MCF 10A (cell line): ENCODE measurements at regions not wholly inside any gene's neighbourhood (a gene's known extent, or its start where the extent isn't known, plus 50 kb on each side); places are given as distances from the start of the nearest gene placed in this dataset.

Source experiments
- BruUV-seq: library from RNA; stranded (reverse); fragments of 400-500 nt; replicated peaks from 2 replicates; lab custom pipeline; 2021; lab: Mats Ljungman, UMichigan
- CTCF ChIA-PET: fragments of 300-600 bp; sonication (Branson Sonifier 250); formaldehyde crosslinking; extraction: SDS; loops from one replicate; lab custom pipeline; 2021; ENCODE audit warnings: antibody characterized with exemption, inconsistent platforms; lab: Yijun Ruan, JAX
- POLR2A ChIA-PET: fragments of 300-600, 350-650 bp; sonication (Branson Sonifier 250); formaldehyde crosslinking; extraction: SDS; loops from one replicate; lab custom pipeline; 2020; ENCODE audit warnings: antibody characterized with exemption, inconsistent platforms; lab: Yijun Ruan, JAX
- DNase-seq: peaks from one replicate; pipeline ENCODE4 v3.0.0-alpha.2; 2018; ENCODE audit not compliant: unreplicated experiment
- H3K27ac Mint-ChIP-seq: one replicate; pipeline ENCODE4 v1.8.0; 2022; ENCODE audit warnings: mild to moderate bottlenecking, low read depth, mixed read lengths; ENCODE audit not compliant: unreplicated experiment
- H3K27me3 Mint-ChIP-seq: one replicate; pipeline ENCODE4 v1.8.0; 2022; ENCODE audit warnings: mixed read lengths; ENCODE audit not compliant: insufficient read depth, unreplicated experiment
- H3K36me3 Mint-ChIP-seq: one replicate; pipeline ENCODE4 v1.8.0; 2022; ENCODE audit warnings: mild to moderate bottlenecking, moderate library complexity, mixed read lengths; ENCODE audit not compliant: insufficient read depth, unreplicated experiment
- H3K4me1 Mint-ChIP-seq: one replicate; pipeline ENCODE4 v1.8.0; 2022; ENCODE audit warnings: mixed read lengths; ENCODE audit not compliant: insufficient read depth, unreplicated experiment
- H3K4me3 Mint-ChIP-seq: one replicate; pipeline ENCODE4 v1.8.0; 2022; ENCODE audit warnings: mild to moderate bottlenecking, moderate library complexity, mixed read lengths; ENCODE audit not compliant: unreplicated experiment
- H3K9me3 Mint-ChIP-seq: one replicate; pipeline ENCODE4 v1.8.0; 2022; ENCODE audit warnings: mixed read lengths; ENCODE audit not compliant: unreplicated experiment
- intact Hi-C: fragments of 100-400 bp; cut with micrococcal nuclease; formaldehyde crosslinking; loops from 2 replicates; pipeline ENCODE4 v1.14.1; 2022
- TF ChIP-seq, protein P1 (sequence below): fragments of 200-600 bp; IDR thresholded peaks from one replicate; pipeline ENCODE4 v1.8.0; 2022; ENCODE audit warnings: antibody characterized with exemption, mild to moderate bottlenecking; ENCODE audit not compliant: unreplicated experiment

DNA sequence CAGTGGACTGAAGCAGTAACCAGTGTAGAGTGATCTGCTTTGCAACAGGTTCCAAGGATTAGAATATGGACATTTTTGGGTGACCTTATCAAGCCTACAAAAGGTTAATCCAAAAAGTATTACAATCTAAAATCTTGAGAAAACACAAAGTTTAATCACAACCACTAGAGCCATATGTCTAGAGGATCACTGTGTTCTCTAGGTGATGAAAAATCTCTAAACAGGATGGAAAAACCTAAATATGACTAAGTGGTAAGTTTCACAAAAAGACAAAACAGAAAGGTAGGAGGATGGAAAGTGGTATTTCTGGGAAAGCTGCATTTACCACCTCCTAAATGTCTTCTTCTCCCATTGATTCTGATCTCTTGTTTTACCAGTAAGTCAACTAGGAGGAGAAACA, 411.1 kb upstream of the CXADR start:
- peaks cover 8% of the 10 kb centered on the region for H3K9me3 Mint-ChIP-seq
- peaks cover 10% of the 10 kb centered on the region for H3K4me1 Mint-ChIP-seq
- TF ChIP-seq, protein P1, sequence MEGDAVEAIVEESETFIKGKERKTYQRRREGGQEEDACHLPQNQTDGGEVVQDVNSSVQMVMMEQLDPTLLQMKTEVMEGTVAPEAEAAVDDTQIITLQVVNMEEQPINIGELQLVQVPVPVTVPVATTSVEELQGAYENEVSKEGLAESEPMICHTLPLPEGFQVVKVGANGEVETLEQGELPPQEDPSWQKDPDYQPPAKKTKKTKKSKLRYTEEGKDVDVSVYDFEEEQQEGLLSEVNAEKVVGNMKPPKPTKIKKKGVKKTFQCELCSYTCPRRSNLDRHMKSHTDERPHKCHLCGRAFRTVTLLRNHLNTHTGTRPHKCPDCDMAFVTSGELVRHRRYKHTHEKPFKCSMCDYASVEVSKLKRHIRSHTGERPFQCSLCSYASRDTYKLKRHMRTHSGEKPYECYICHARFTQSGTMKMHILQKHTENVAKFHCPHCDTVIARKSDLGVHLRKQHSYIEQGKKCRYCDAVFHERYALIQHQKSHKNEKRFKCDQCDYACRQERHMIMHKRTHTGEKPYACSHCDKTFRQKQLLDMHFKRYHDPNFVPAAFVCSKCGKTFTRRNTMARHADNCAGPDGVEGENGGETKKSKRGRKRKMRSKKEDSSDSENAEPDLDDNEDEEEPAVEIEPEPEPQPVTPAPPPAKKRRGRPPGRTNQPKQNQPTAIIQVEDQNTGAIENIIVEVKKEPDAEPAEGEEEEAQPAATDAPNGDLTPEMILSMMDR, result no peak
- no peak for DNase-seq
- BruUV-seq, result no TSS peak
- CTCF ChIA-PET, result interaction anchor here (0.7 kb wide), 1 partner anchor 14 kb away, joined by 3 read pairs; no protein-coding TSS in a partner anchor
- no peaks in the 10 kb centered on the region for H3K36me3 Mint-ChIP-seq
- no peak overlapping the region for H3K4me3 Mint-ChIP-seq
- no peaks in the 10 kb centered on the region for H3K27me3 Mint-ChIP-seq
- intact Hi-C loops, result no loop called here
- POLR2A ChIA-PET, result no interaction called here
- no peak overlapping the region for H3K27ac Mint-ChIP-seq

DNA sequence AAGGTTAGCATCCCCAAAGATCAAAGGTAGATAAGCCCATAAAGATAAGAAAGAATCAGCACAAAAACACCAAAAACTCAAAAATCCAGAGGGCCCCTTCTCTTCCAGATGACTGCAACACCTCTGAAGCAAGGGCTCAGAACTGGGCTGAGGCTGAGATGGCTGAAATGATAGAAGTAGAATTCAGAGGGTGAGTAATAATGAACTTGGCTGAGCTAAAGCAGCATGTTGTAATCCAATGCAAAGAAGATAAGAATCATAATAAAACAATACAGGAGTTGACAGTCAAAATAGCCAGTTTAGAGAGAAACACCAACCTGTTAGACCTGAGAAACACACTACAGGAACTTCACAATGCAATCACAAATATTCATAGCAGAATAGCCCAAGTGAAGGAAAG, 406.9 kb upstream of the CXADR start:
- no TSS peak for BruUV-seq
- CTCF ChIA-PET, result interaction anchor here (0.6 kb wide), 1 partner anchor 450 kb away, joined by 4 read pairs; no protein-coding TSS in a partner anchor
- TF ChIP-seq, protein P1, result no peak
- no peaks in the 10 kb centered on the region for H3K27me3 Mint-ChIP-seq
- peaks cover 2% of the 10 kb centered on the region for H3K9me3 Mint-ChIP-seq
- no peaks in the 10 kb centered on the region for H3K36me3 Mint-ChIP-seq
- DNase-seq, result peak; percentile 7
- peaks cover 10% of the 10 kb centered on the region for H3K4me1 Mint-ChIP-seq
- POLR2A ChIA-PET, result no interaction called here
- intact Hi-C loops, result no loop called here
- no peak overlapping the region for H3K4me3 Mint-ChIP-seq
- no peak overlapping the region for H3K27ac Mint-ChIP-seq

DNA sequence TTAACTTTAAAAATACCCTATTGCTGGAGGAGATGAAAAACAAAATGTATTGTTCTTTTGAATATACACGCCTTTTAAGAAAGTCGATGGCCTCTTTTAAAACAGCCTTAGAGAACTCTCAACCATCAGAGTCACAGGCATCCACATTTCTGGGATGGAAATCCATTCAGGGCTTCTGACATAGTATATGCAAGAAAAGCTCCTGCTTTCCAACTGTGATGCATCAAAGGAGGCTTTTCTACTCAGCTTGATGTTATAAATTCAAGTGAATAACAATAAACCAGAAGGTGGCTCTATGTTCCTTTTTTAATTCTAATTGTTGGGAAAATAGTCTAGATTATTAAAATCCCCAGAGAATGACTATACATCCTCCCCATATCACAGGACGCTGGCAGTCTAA, 398.8 kb upstream of the CXADR start:
- no peak overlapping the region for H3K4me3 Mint-ChIP-seq
- DNase-seq, result no peak
- H3K27me3 Mint-ChIP-seq, result no peaks in the 10 kb centered on the region
- CTCF ChIA-PET, result no interaction called here
- POLR2A ChIA-PET, result no interaction called here
- no TSS peak for BruUV-seq
- no peaks in the 10 kb centered on the region for H3K4me1 Mint-ChIP-seq
- TF ChIP-seq, protein P1, result no peak
- no peaks in the 10 kb centered on the region for H3K36me3 Mint-ChIP-seq
- intact Hi-C loops, result no loop called here
- no peak overlapping the region for H3K27ac Mint-ChIP-seq
- no peaks in the 10 kb centered on the region for H3K9me3 Mint-ChIP-seq

DNA sequence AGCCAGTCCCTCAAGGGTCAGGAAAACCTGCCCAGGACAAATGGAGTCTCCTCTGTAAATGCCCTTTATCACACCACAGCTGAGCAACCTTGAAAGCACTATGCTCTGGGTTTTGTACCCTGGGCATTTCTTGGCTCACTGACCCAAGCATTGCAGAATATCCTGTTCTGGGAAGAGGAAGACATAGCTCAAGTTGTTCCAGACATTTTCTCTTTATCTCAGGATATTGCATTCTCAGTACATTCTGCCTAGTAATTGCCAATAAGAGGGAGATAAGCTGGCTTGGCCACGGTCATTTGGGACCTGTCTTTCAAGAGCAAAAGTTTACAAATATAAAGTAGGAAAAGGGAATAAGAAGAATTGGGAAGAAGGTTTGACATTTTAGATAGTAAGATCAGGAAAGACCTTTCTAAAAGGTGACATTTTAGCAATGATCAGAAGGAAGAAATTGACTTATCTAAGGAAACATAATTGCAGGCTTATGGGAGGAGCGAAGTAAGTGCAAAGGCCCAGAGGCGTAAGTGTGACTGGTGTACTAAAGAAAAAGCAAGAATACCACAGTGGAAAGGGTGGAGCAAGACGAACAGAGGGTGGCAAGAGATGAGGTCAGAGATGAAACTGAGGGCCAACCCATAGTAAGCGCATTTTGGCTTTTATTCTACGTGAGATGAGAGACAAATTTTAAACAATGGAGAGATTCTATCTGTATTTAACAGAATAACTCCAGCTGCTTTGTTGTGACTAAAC, 394.0 kb upstream of the CXADR start:
- no peaks in the 10 kb centered on the region for H3K9me3 Mint-ChIP-seq
- ChIA-PET POLR2A (no interaction called here), CTCF (no interaction called here)
- no peak overlapping the region for H3K4me3 Mint-ChIP-seq
- TF ChIP-seq, protein P1, result no peak
- intact Hi-C loops, result no loop called here
- H3K4me1 Mint-ChIP-seq, result no peaks in the 10 kb centered on the region
- H3K27me3 Mint-ChIP-seq, result no peaks in the 10 kb centered on the region
- H3K27ac Mint-ChIP-seq, result no peak overlapping the region
- no TSS peak for BruUV-seq
- no peaks in the 10 kb centered on the region for H3K36me3 Mint-ChIP-seq
- no peak for DNase-seq
